ENCODE measurements at regions not wholly inside any gene's neighbourhood (a gene's known extent, or its start where the extent isn't known, plus 50 kb on each side); places are given as distances from the start of the nearest gene placed in this dataset.

DNA sequence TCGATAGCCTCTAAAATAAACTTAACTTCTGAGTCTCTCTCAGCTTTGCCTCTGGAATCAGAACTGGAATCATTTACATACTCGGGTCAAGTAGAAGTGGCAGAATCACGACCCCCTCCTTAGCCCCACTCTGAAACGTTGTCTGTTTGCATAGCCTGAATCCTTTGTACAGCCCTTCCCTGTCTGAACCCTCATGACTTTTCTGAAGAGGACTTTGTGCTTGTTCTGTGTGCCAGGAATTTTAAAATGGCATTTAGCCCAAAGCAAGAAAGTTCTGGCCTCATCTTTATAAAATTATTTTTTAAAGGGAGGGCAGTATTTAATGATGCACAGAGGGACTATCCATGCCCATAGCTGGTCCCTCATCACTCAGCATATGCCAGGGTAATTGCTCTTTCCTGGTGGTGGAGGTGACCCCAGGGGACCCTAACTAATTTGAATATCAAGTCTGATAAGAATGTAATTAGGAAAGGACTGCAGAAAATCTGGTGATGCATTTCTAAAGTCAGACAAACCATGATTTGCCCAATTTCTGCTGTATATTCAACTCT, 342.7 kb upstream of the TNRC6C start (continued):
- TF ChIP-seq MYBL2 (CRISPR knock-in tag; IDR thresholded peaks at IDR 0.05) = no peak
- no peak for TF ChIP-seq ZNF671 (CRISPR knock-in tag; IDR thresholded peaks at IDR 0.05)
- TF ChIP-seq, protein P1, sequence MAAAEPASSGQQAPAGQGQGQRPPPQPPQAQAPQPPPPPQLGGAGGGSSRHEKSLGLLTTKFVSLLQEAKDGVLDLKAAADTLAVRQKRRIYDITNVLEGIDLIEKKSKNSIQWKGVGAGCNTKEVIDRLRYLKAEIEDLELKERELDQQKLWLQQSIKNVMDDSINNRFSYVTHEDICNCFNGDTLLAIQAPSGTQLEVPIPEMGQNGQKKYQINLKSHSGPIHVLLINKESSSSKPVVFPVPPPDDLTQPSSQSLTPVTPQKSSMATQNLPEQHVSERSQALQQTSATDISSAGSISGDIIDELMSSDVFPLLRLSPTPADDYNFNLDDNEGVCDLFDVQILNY (CRISPR knock-in tag; IDR thresholded peaks at IDR 0.05) = no peak
- no peak for TF ChIP-seq NR2C2 (CRISPR knock-in tag; IDR thresholded peaks at IDR 0.05)
- TF ChIP-seq ZNF232 (CRISPR knock-in tag; IDR thresholded peaks at IDR 0.05) = no peak
- no peak for TF ChIP-seq PRRX2 (CRISPR knock-in tag; IDR thresholded peaks at IDR 0.05)
- TF ChIP-seq CREB1 (CRISPR knock-in tag; IDR thresholded peaks at IDR 0.05) = no peak

DNA sequence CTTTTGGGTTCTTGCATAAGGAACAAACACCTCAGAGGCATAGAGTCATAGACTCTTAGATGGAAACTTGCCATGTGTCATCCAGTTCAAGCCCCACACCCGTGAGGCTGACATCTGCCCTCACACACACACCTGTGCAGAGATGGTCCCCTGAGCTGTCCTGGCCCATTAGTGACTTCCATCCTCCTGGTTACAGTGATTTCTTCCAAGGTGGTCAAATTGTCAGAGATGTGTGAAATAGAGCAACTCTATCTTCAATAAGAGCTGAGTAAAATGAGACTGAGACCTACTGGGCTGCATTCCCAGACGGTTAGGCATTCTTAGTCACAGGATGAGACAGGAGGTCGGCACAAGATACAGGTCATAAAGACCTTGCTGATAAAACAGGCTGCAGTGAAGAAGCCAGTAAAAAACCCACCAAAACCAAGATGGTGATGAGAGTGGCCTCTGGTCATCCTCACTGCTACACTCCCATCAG, 342.2 kb upstream of the TNRC6C start:
- DNase-seq (ENCODE audit: low spot score) (no peak), ATAC-seq (no peak)
- Mint-ChIP-seq H3K27ac (no peak overlapping the region), H3K4me1 (peaks cover 32% of the 10 kb centered on the region), H3K9me3 (peaks cover 16% of the 10 kb centered on the region), H3K4me3 (no peak overlapping the region), H3K36me3 (peaks cover 10% of the 10 kb centered on the region; the same call in 1 of the 2 replicates), H3K27me3 (ENCODE audit: low read depth) (peaks cover 8% of the 10 kb centered on the region)
- TF ChIP-seq SMAD3 (CRISPR knock-in tag; IDR thresholded peaks at IDR 0.05; ENCODE audit: borderline replicate concordance) (no peak), NR3C1 (CRISPR knock-in tag; conservative IDR thresholded peaks at IDR 0.05; ENCODE audit: low read depth) (no peak), ZNF416 (CRISPR knock-in tag; IDR thresholded peaks at IDR 0.05) (no peak), ZNF232 (CRISPR knock-in tag; IDR thresholded peaks at IDR 0.05) (no peak), SOX15 (CRISPR knock-in tag; IDR thresholded peaks at IDR 0.05) (no peak), ZBTB21 (CRISPR knock-in tag; IDR thresholded peaks at IDR 0.05; ENCODE audit: borderline replicate concordance) (no peak), GTF2I (CRISPR knock-in tag; conservative IDR thresholded peaks at IDR 0.05) (no peak)
- TF ChIP-seq, protein P2, sequence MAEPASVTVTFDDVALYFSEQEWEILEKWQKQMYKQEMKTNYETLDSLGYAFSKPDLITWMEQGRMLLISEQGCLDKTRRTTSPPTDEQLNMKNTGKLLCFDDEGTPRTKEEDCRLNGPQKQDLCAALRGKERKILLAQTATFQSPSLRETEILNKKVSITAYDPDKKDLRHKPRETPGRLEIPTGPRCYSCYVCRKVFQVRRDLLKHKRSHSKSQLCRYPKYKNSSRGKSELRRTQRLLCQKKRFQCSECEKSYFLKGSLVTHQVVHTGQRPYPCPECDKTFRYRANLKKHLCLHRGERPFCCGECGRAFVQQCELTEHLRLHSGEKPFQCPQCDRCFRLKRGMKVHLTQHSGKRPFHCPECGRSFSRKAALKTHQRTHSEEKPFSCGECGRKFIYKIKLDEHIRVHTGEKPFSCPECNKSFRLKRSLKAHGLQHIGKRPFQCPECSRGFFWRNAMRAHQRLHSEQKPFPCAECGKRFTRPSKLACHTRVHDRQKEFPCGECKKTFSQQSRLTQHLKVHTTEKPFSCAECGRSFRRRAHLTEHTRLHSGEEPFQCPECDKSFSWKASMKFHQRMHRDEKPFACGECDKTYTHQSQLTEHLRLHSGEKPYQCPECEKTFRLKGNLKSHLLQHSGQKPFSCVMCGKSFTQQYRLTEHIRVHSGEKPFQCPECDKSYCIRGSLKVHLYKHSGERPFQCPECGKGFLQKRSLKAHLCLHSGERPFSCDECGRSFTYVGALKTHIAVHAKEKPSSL (CRISPR knock-in tag; conservative IDR thresholded peaks at IDR 0.05) = no peak
- TF ChIP-seq, protein P3, sequence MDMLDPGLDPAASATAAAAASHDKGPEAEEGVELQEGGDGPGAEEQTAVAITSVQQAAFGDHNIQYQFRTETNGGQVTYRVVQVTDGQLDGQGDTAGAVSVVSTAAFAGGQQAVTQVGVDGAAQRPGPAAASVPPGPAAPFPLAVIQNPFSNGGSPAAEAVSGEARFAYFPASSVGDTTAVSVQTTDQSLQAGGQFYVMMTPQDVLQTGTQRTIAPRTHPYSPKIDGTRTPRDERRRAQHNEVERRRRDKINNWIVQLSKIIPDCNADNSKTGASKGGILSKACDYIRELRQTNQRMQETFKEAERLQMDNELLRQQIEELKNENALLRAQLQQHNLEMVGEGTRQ (CRISPR knock-in tag; IDR thresholded peaks at IDR 0.05) = no peak
- TF ChIP-seq, protein P4, sequence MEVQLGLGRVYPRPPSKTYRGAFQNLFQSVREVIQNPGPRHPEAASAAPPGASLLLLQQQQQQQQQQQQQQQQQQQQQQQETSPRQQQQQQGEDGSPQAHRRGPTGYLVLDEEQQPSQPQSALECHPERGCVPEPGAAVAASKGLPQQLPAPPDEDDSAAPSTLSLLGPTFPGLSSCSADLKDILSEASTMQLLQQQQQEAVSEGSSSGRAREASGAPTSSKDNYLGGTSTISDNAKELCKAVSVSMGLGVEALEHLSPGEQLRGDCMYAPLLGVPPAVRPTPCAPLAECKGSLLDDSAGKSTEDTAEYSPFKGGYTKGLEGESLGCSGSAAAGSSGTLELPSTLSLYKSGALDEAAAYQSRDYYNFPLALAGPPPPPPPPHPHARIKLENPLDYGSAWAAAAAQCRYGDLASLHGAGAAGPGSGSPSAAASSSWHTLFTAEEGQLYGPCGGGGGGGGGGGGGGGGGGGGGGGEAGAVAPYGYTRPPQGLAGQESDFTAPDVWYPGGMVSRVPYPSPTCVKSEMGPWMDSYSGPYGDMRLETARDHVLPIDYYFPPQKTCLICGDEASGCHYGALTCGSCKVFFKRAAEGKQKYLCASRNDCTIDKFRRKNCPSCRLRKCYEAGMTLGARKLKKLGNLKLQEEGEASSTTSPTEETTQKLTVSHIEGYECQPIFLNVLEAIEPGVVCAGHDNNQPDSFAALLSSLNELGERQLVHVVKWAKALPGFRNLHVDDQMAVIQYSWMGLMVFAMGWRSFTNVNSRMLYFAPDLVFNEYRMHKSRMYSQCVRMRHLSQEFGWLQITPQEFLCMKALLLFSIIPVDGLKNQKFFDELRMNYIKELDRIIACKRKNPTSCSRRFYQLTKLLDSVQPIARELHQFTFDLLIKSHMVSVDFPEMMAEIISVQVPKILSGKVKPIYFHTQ (CRISPR knock-in tag; IDR thresholded peaks at IDR 0.05) = no peak
- TF ChIP-seq, protein P5, sequence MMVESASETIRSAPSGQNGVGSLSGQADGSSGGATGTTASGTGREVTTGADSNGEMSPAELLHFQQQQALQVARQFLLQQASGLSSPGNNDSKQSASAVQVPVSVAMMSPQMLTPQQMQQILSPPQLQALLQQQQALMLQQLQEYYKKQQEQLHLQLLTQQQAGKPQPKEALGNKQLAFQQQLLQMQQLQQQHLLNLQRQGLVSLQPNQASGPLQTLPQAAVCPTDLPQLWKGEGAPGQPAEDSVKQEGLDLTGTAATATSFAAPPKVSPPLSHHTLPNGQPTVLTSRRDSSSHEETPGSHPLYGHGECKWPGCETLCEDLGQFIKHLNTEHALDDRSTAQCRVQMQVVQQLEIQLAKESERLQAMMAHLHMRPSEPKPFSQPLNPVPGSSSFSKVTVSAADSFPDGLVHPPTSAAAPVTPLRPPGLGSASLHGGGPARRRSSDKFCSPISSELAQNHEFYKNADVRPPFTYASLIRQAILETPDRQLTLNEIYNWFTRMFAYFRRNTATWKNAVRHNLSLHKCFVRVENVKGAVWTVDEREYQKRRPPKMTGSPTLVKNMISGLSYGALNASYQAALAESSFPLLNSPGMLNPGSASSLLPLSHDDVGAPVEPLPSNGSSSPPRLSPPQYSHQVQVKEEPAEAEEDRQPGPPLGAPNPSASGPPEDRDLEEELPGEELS (CRISPR knock-in tag; IDR thresholded peaks at IDR 0.05) = no peak
- TF ChIP-seq, protein P6, sequence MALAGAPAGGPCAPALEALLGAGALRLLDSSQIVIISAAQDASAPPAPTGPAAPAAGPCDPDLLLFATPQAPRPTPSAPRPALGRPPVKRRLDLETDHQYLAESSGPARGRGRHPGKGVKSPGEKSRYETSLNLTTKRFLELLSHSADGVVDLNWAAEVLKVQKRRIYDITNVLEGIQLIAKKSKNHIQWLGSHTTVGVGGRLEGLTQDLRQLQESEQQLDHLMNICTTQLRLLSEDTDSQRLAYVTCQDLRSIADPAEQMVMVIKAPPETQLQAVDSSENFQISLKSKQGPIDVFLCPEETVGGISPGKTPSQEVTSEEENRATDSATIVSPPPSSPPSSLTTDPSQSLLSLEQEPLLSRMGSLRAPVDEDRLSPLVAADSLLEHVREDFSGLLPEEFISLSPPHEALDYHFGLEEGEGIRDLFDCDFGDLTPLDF (CRISPR knock-in tag; IDR thresholded peaks at IDR 0.05) = no peak
- CTCF ChIA-PET = no interaction called here
- POLR2A ChIA-PET = no interaction called here

All from WTC11 (cell line).